UCSD-AML1 (cell line): ENCODE measurements at regions not wholly inside any gene's neighbourhood (a gene's known extent, or its start where the extent isn't known, plus 50 kb on each side); places are given as distances from the start of the nearest gene placed in this dataset.

Experiments used
- DNase-seq: peaks from one replicate; lab custom pipeline; 2025; ENCODE audit not compliant: unreplicated experiment; lab: John Stamatoyannopoulos, UW

DNA sequence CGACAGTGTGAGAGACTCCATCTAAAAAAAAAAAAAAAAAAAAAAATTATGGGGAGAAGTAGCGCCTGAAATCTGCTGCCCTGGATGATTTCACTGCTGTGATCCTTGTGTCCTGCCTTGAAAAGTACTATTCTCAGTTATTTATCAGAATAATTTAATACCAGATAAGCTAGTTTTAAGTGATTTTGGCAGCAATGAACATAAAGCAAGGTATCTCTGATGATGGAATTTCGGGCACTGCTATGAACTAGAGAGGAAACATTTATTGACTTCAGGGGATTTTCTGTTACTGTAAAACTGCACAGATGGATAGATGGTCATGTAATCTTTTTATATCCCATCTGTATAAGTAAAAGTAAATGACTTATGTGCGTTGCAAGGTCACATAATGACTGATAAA, 619.1 kb upstream of the ANKRD30A start:
- no peak for DNase-seq

DNA sequence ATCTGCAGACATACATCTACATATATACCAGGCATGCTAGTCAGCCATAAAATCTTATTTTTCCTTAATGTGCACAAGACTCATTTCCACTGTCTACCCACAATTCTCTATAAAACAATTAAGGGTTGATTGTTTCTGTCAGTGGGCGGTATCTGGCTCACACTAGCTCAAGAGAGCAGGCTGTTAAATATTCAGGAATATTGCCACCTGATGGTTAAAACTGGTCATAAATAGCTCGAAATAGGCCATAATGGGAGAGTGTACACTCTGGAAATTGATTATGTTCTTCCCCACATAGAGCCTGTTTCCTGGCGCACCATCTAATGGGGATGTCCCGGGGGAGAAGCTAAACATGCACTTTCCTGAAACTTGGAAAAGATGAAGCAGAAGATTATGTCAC, 620.6 kb upstream of the ANKRD30A start:
- no peak for DNase-seq

DNA sequence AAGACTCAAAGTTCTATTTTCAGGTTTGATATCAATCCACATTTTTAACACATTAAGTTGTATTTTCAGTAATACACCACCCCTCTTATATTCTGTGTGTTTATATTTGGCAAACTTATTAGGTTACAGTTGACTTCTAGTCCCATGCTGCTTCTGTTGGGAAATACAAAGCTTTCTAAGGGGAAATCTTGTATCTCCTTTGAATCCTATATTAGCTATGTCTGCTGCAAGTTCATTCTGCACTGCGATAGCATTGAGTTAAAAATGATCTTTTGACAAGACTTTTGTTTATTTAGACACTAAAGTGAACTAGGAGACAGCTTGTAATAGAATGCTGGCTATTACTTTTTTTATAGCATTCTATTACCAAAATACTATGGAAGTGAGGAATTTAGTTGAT, 625.1 kb upstream of the ANKRD30A start:
- no peak for DNase-seq

DNA sequence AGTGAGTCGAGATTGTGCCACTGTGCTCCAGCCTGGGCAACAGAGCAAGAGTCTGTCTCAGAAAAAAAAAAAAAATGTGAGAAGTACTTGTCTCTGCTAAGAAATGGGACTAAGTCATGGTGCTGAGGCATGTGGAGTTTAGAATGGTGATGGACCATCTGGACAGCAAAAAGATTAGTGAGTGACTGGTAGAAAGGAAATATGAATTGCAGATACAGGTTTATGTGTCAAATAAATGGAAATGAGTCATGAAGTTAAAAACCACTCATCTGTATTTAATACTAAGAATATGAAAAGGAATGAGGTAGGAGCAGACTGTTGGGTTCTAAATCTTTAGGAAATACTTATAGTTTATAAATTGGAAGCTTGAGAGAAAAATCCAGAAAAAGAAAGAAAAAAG, 625.7 kb upstream of the ANKRD30A start:
- DNase-seq, result no peak

DNA sequence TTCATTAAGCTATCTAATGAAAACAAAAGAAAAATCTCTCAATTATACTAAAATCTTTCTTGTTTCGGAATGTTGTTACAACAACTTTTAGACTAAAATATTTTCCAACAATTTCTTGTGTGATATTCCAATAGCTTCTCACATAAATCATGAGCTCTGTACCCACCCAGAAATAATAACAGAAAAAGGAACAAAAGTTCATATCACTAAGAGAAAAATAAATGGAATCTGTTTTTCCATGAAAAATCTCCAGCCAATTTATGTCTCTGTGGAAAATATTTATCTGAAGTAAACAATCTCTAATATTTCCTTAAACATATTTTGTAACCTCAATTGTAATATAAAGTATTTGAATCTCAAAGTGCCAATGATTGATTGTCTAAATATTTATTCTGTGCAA, 628.6 kb upstream of the ANKRD30A start:
- no peak for DNase-seq

DNA sequence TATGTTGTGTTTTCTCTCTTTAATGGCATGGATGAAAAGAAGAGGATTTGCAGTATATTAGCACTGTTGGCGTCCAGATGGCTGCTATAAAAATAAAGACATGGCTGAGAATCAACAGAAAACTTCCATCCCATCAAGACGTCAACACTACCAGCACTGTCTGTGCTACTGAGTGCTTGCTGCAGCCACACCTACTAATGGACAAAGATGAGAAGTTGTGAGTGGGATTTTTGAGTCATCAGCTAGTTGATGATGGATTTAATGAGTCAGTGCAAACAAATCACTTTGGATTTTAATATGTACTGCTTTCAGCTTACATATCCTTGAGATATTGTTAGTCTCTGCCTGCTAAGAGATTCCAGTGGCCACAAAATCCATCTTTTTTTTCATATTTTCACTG, 631.0 kb upstream of the ANKRD30A start:
- no peak for DNase-seq

DNA sequence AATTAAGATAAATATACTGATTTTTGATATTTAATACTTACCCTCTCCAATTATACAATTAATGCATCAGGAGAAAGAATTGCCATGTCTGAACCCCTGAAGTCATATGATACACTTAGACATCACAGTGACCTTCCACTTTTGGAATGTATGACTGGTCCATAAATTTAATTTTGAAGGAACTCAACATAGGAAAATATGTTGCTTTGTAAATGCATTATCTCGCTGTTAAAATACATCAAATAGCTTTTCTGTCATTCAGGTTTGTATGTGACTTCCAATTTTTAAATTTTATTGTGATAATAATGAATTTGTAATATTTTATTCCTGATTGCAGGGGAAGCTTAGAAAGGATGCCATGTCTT, 631.9 kb upstream of the ANKRD30A start:
- no peak for DNase-seq

DNA sequence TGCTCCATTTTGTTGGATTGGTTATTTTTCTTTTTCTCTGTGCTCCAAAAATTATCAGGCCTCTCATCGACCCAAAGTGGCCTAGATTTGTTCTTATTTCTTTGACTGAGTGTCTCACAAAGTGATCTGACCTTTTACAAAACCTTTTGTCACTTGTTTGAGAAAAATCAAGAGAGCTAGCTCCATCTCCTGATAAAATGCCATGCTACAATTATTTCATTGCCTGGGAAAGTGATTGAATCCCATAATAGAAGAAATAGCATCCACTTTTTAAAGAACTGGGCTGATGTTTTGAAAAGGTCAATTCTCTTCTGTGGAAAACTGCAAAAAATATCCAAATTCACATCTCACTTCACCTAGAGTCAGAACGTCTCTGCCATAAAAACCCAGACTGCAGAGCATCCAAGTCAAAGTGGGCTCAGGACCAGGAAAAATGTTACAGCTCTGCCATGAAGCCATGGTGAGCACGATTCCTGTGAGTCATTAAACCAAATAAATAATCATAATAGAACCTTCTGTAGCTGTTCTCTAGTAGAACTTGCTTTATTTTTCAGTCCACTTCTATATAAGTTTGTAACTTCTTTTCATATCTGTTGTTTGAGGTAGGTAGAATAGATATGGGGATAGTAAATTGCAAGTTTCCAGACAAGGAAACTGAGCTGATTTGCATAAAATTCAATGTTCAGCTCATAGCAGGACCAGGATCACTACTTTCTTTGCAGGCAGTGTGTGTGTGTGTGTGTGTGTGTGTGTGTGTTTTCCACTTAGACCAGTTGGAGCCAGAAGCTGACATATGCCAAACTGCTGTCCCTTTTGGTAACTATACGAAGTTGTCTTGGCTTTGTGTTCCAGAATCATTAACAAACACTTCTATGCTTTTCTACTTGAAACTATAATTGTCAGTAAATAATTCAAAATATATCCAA, 632.5 kb upstream of the ANKRD30A start:
- no peak for DNase-seq

DNA sequence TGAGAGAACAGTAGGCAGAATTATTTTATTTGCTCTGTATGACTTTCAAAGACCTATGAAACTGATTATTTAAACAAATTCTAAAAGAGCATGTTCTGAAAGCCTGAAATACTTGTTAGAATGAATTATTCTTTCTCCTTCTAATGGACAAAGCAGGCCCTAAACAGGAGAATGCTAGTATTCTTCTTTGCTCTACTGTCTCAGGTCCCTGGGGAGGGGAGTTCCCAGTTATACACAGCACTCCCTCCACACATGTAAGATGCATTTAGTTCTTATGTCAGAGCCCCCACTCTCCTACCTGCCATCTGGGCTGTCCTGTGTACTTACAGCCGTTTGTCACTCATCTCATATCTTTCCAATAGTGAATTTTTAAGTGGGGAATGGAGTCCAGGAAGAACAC, 633.5 kb upstream of the ANKRD30A start:
- no peak for DNase-seq

DNA sequence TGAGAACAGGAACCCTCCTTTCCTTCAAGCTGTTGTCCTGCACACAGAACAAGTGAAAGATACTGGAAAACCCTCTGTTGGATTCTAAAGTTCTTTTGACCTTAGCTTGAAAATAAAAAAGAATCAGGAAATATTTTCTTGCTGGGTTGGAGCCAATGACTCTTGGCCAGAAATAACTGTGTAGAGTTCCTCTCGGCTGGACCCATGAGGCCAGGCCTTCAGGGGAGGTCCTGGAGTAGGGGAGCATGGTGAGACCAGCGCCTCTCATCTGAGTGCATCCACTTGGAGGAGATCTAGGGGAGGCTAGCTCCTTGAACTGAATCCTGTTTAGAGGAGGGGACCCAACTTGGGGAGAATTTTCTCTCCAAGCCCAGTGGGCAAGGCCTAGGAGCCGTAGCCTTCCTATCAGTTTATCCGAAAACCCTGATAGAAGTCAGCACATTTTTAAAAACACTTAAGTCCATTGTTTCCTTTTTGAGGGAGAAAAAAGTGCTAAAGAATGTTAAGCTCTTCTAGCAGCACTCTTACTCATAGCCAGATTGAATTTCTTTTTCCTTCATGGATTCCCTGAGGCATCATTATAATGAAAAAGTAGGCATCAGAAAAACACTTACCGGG, 635.7 kb upstream of the ANKRD30A start:
- no peak for DNase-seq

DNA sequence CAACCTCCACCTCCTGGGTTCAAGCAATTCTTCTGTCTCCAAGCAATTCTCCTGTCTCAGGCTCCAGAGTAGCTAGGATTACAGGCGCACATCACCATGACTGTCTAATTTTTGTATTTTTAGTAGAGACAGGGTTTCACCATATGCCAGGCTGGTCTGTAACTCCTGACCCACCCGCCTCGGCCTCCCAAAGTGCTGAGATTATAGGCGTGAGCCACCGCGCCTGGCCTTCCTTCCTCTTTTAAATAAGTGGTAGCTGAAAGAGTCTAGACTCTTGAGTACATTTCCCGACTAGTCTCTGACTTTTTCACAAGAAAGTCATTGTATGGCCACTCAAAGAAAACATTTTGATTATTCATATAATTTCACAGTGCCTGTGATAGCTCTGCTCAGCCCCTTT, 636.2 kb upstream of the ANKRD30A start:
- DNase-seq, result peak; percentile 9

DNA sequence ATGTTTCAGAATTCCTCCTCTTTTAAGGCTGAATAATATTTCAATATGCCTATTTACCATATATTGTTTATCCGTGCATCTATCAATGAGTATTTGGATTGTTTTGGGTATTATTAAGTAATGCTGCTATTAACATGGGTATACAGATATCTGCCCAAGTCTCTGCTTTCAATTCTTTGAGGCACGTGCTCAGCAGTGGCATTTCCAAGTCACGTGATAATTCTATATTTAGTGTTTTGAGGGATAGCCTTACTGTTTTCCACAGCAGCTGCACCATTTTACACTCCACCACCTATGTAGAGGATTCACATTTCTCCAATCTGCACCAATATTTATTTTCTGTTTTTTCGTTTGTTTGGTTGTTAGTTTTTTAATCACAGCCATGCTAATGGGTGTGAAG, 636.8 kb upstream of the ANKRD30A start:
- no peak for DNase-seq

DNA sequence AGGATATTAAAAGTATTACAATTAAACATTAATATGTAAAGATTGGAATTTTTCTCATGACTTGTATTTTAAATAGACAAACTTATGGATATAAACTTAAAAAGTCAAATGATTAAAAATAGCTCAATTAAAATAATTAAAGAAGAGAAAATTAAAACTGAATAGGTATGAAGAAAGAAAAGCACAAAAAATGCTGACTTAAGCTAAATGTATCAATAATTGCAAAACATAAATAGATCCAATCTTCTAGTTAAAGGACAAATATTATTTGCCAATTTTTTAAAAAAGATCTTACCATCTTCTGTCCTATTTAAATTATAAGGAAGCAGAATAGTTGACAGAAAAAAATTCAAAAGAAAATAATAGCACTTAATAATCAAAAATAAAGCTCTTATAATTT, 646.3 kb upstream of the ANKRD30A start:
- DNase-seq, result no peak

DNA sequence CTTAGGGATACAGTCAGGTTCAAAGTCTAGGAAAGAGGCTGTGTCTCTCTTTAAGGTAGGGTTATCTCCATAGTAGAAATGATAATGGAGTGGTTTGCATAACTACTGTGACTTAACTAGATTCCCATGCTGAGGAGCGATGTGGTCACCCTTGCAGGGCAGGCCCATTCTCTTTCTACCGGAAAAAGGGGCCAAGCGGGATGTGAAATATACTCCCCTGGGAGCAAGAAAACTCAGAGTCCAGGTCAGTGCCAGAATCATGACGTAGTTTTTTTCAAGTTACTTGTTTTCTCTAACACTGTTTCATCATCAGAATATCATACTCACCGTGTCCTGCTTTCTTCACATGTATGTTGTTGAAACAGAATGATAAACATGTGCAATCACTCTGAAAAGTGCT, 649.0 kb upstream of the ANKRD30A start:
- DNase-seq, result no peak

DNA sequence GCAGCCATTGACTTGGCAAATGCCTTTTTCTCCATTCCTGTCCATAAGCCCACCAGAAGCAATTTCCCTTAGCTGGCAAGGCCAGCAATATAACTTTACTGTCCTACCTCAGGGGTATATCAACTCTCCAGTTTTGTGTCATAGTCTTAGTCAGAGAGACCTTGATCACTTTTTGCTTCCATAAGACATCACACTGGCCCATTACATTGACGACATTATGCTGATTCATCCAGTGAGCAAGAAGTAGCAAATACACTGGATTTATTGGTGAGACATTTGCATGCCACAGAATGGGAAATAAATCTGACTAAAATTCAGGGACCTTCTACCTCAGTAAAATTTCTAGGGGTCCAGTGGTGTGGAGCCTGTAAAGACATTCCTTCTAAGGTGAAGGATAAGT, 649.7 kb upstream of the ANKRD30A start:
- DNase-seq, result no peak

DNA sequence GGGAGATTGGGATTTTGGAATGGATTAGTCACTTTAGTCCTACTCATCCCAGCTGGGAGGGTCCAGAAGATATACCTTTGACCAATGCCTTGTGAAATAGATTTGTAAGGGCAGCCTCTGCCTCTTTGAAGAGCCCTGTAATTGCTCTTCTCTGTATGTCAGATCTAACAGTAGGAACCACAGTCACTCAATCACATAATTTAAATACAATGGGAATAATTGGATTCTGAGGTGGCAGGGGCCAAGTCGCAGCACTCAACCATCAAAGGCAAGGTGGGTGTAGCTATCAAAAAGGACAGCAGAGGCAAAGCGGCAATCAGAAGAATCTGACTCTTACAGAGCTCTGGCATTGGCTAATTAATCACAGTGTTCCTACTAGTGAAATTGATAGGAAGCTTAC, 650.9 kb upstream of the ANKRD30A start:
- DNase-seq, result no peak

DNA sequence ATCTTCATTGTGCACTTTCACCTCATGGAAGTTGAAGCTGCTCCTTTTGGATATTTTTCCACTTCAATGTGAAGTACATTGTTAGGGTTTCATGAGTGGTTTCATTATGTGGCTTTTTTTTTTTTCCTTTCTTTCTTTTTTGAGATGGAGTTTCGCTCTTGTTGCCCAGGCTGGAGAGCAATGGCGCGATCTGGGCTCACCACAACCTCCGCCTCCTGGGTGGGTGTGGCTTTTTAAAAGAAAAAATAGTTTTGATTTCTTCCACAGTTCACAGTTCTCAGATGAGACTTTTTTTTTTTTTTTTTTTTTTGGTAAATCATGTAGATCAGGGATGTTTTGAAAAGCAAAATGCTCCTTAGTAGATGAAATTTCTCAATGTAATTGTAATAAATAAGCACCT, 652.3 kb upstream of the ANKRD30A start:
- DNase-seq, result no peak

DNA sequence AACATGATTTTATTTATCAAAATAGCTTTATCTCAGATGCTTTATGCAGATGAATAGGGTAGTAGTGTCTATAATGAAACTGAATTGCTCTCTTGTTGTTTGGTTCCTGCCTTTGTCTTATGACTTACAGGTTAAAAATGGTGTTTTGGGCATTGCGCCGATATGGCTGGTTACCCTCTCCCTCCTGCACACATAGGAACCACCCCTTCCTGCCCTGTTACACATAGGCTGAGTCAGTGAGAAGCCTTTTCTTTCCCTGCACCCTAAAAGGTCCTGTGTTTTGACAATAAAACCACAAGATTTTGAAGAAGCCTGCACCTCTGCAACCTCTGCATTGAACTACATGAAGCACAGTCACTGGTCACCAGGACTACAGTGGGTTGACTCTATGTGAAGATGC, 655.8 kb upstream of the ANKRD30A start:
- DNase-seq, result no peak

DNA sequence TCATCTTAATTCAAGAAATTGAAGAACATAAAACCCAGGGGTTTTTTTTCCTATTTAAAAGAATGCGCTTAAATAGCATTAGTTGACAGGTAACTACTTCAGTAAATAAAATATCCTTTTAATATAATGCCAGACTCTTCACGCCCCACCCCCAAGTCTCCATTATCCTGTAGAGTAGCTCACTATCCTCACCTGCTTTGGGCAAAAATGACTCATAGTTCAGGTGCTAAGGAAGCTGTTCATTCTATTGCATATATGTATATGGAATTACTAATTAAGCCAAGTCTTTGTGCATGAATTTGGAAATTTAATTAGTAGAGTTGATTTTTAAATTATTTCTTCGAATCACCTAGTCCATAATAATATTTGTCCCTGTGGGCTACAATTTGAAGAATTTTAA, 656.8 kb upstream of the ANKRD30A start:
- DNase-seq, result no peak

DNA sequence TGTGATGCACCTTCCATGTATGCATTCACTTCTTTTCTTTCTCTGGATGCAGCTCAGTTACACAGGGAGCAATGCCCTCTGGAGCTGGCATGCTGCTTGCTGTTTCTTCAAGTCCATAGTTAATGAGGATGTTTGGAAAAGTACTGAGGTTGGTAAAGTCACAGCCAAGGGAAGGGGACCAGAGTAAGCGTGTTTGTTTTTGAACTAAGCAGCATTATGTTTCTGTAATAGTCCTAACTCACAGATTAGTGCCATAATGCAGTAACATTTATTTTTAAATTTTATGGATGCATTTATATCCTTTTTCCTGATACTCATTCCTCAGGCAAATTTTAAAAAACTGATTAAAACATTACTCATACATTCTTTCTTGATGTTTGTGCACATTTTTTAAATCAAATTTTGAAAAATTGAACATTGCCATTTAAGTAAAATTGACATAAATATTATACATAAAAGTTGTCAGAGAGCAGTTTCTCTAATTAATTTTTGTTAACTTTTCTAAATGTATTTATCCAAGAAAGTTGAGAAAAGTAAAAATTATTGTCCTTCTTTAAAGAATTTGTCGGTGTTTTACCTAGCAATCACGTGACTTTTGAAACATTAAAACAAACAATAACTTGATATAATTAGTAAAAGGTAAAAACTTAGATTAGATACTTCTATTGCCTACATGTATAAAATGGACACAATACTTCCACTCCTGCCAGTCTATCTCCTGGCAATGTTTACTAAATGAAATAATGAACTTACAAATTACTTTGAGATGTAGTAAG, 659.6 kb upstream of the ANKRD30A start:
- DNase-seq, result no peak

DNA sequence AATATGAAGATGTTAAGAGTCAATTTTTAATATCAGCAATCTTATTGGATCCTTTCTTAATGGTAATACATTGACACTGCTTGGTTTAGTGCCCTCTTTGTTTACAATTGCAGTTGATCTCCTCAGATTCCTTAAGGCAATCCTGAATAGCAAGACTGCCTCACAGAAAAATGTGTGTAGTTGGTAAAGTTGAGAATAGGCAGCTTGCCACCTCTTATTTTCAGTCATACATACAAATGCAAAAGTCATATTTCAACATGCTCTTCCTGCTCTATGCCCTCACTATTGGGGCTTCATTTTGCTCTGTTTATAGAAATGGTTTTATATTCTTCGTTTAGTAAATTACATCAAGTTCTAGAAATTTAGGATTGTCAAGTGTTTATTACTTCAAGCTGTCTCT, 661.1 kb upstream of the ANKRD30A start:
- DNase-seq, result no peak

DNA sequence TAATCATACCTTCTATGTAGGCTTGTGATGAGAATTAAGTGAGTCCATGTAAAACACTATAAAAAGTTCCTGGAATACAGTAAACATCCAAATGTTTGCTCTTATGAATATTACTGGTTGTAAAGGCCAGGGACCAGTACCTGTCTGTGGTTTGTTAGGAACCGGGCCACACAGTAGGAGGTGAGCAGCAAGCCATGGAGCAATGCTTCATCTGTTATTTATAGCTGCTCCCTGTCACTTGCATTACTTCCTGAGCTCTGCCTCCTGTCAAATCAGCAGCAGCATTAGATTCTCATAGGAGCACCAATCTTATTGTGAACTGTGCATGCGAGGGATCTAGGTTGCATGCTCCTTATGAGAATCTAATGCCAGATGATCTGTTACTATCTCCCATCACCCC, 662.0 kb upstream of the ANKRD30A start:
- no peak for DNase-seq
